Suprapubic skin (tissue), 3 donors: ENCODE measurements at regions not wholly inside any gene's neighbourhood (a gene's known extent, or its start where the extent isn't known, plus 50 kb on each side); places are given as distances from the start of the nearest gene placed in this dataset.

ENCODE experiments used
- CTCF ChIP-seq, 2 donors: fragments of 200-600 bp in 1 of 2; fragments of 450-650 bp in 1 of 2; sonication (generic) in 1 of 2; IDR thresholded peaks; one replicate each; pipeline ENCODE4 v1.5.1; 2016 to 2019; ENCODE audit warnings: antibody characterized with exemption in 2 of 2, mild to moderate bottlenecking in 1 of 2, moderate library complexity in 1 of 2
- EP300 ChIP-seq: sonication (generic); formaldehyde crosslinking; IDR thresholded peaks from one replicate; pipeline ENCODE4 v1.6.1; 2017; ENCODE audit warnings: antibody characterized with exemption
- POLR2A ChIP-seq, 2 donors: fragments of 450-650 bp; IDR thresholded peaks; one replicate each; pipeline ENCODE4 v1.6.1; 2017; ENCODE audit warnings: antibody characterized with exemption in 2 of 2, mild to moderate bottlenecking in 2 of 2, moderate library complexity in 2 of 2

GRCh38 chr3:139226731-139227130 is 117.1 kb upstream of the MRPS22 start:
- TF ChIP-seq CTCF (IDR thresholded peaks at IDR 0.05) = no peak
- no peak for TF ChIP-seq POLR2A (IDR thresholded peaks at IDR 0.05)
- TF ChIP-seq EP300 = no peak
